HFF-Myc (cell line): ENCODE measurements at regions not wholly inside any gene's neighbourhood (a gene's known extent, or its start where the extent isn't known, plus 50 kb on each side); places are given as distances from the start of the nearest gene placed in this dataset.
"Not testable (repeated sequence)": the region's sequence is repeated elsewhere in the genome, so short reads cannot be mapped to it uniquely, and the experiment has no call there.

Source experiments
- DNase-seq: peaks from one replicate; pipeline ENCODE4 v3.0.0-alpha.2; 2011; ENCODE audit warnings: low read depth; ENCODE audit errors: extremely low read depth
- H3K4me3 ChIP-seq: replicated peaks from 2 replicates; pipeline ENCODE4 v1.5.1; 2011; ENCODE audit warnings: low read depth, mild to moderate bottlenecking, control low read depth, low read length
- CTCF ChIP-seq: IDR thresholded peaks from 2 replicates; pipeline ENCODE4 v1.5.1; 2012; ENCODE audit warnings: mild to moderate bottlenecking, low read depth, low read length, control low read depth; ENCODE audit errors: missing control alignments

GRCh38 chr13:71210861-71211260, 656.1 kb downstream of the DACH1 start:
- H3K4me3 ChIP-seq: no peak overlapping the region
- TF ChIP-seq CTCF: no peak
- no peak for DNase-seq

DNA sequence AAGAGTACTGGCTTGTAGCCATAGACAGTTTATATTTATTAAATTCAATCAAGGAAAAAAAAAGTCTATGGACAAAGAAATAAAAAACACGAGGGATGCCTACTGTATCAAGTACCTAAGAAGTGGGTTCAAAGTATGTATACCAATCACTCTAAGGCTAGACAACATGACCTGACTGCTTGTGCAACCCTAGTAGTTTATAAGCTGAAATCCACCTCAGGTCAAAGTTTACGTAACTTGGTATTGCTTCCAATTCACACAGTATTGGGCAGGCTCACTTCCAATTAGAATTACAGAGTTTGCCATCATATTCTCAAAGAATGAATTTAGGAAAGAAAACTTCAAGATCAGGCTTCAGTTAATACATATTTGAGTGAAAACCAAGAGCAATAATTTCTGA, 657.8 kb downstream of the DACH1 start:
- no peak overlapping the region for H3K4me3 ChIP-seq
- no peak for TF ChIP-seq CTCF
- DNase-seq: no peak

- not testable (repeated sequence) for DNase-seq, H3K4me3 ChIP-seq
Observed at GRCh38 chr13:71184583-71184982, 682.4 kb downstream of the DACH1 start.

- not testable (repeated sequence) for H3K4me3 ChIP-seq, DNase-seq
Observed at GRCh38 chr13:71183352-71183751, 683.7 kb downstream of the DACH1 start.

GRCh38 chr13:71171740-71172139, 695.3 kb downstream of the DACH1 start:
- TF ChIP-seq CTCF: no peak
- H3K4me3 ChIP-seq: no peak overlapping the region
- DNase-seq: no peak

DNA sequence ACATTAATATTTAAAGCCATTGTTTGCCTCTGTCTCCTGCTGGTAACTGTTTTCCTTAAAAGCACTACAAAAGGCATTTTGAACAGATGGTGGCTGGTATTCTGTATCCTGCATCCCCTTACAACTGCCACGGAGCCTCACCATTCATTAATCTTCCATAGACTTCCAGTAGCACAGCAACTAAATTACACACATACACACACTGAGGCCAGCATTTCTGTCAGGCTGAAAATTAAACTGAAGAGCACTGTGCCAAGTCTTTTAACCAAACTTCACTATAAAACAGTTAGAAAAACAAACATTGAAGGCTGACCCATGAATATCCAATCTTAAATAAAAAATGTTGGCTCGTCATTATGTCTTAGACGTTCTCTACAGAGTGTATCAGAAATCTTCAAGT, 697.8 kb downstream of the DACH1 start:
- no peak for TF ChIP-seq CTCF
- no peak overlapping the region for H3K4me3 ChIP-seq
- no peak for DNase-seq

- no peak overlapping the region for H3K4me3 ChIP-seq
- DNase-seq: no peak
- TF ChIP-seq CTCF: no peak
Observed at GRCh38 chr13:71156550-71156949, 710.5 kb downstream of the DACH1 start.

GRCh38 chr13:71149498-71150363, 717.3 kb downstream of the DACH1 start:
- no peak for TF ChIP-seq CTCF
- no peak overlapping the region for H3K4me3 ChIP-seq
- no peak for DNase-seq
